ENCODE measurements at regions not wholly inside any gene's neighbourhood (a gene's known extent, or its start where the extent isn't known, plus 50 kb on each side); places are given as distances from the start of the nearest gene placed in this dataset.

GRCh38 chr1:164325786-164326185 is 233.2 kb upstream of the PBX1 start:
- no peak for TF ChIP-seq GATA2 (IDR thresholded peaks at IDR 0.05; ENCODE audit: low read depth, low read length)
- TF ChIP-seq GATA3 (IDR thresholded peaks at IDR 0.05; ENCODE audit: low read depth, low read length), result no peak
